ENCODE measurements at regions not wholly inside any gene's neighbourhood (a gene's known extent, or its start where the extent isn't known, plus 50 kb on each side); places are given as distances from the start of the nearest gene placed in this dataset.

- peak in 1 of 2 experiments; percentile 44 for DNase-seq (ENCODE audit: low read depth in 1 of 2, low spot score in 2 of 2)
- Histone ChIP-seq H3K27me3 (replicated peaks) (no peaks in the 10 kb centered on the region), H3K4me3 (no peak overlapping the region), H3K4me1 (replicated peaks) (peaks cover 27% of the 10 kb centered on the region), H3K36me3 (no peaks in the 10 kb centered on the region), H3K9me3 (replicated peaks) (0 out of 2 replicates have a peak, but pooled peaks cover 3% of the 10 kb centered on the region), H3K27ac (peak overlapping the region; percentile 80)
Observed at GRCh38 chr2:216298719-216299495, 73.4 kb downstream of the MARCHF4 start.

- H3K4me3 ChIP-seq = no peak overlapping the region
- DNase-seq (ENCODE audit: low read depth in 1 of 2, low spot score in 2 of 2) = no peak
- H3K4me1 ChIP-seq (replicated peaks) = peaks cover 17% of the 10 kb centered on the region
Observed at GRCh38 chr2:216296856-216297255, 75.4 kb downstream of the MARCHF4 start.

DNA sequence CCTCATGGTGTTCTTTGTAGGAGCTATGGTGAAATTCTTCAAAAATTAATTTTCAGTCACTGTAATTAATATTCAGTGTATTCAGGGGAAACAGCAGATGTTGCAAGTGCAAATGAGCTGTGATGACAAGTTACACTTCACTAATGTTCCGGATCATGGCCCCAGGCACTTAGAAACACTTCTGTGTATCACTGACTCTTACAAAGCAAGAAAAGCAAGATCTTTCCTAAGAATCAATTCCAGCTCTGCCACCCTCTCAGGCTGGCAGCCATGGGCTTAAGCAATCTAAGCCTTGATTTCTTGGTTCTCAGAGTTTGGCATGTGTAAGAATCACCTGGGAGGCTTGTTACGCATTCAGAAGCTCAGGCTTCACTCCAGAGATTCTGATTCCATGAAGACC, 78.0 kb downstream of the MARCHF4 start:
- H3K36me3 ChIP-seq = no peaks in the 10 kb centered on the region

More at GRCh38 chr2:216296856-216297255, 75.4 kb downstream of the MARCHF4 start:
- 0 out of 2 replicates have a peak, but pooled peaks cover 3% of the 10 kb centered on the region for H3K9me3 ChIP-seq (replicated peaks)
- no peaks in the 10 kb centered on the region for H3K27me3 ChIP-seq (replicated peaks)
- no peak overlapping the region for H3K27ac ChIP-seq
- no peaks in the 10 kb centered on the region for H3K36me3 ChIP-seq

DNA sequence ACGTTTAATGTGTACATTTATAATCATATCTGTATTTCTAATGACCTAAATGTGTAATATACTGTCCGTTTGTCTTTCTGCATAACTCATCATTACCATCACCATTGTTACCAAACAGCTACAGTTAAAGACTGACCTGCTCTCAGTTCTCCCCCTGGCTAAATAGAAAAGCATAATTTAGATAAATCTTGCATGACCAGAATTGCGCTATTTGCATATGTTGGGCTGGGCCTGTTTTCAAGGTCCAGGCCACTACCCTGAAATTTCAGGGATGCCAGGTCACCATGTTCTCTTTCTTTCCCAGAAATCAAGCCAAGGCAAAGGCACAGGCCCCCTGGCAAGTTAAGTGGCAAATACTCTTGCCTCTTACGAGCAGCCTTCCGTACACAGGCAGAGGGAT, 78.4 kb downstream of the MARCHF4 start:
- no peak for DNase-seq (ENCODE audit: low read depth in 1 of 2, low spot score in 2 of 2)
- Histone ChIP-seq H3K27me3 (replicated peaks) (no peaks in the 10 kb centered on the region), H3K9me3 (replicated peaks) (0 out of 2 replicates have a peak, but pooled peaks cover 3% of the 10 kb centered on the region), H3K4me3 (no peak overlapping the region), H3K27ac (no peak overlapping the region), H3K36me3 (no peaks in the 10 kb centered on the region), H3K4me1 (replicated peaks) (peaks cover 13% of the 10 kb centered on the region)

More for the DNA sequence above, 78.0 kb downstream of the MARCHF4 start:
- 0 out of 2 replicates have a peak, but pooled peaks cover 3% of the 10 kb centered on the region for H3K9me3 ChIP-seq (replicated peaks)
- DNase-seq (ENCODE audit: low read depth in 1 of 2, low spot score in 2 of 2) = no peak
- H3K4me1 ChIP-seq (replicated peaks) = peaks cover 16% of the 10 kb centered on the region
- H3K4me3 ChIP-seq = no peak overlapping the region
- no peaks in the 10 kb centered on the region for H3K27me3 ChIP-seq (replicated peaks)
- H3K27ac ChIP-seq = no peak overlapping the region

DNA sequence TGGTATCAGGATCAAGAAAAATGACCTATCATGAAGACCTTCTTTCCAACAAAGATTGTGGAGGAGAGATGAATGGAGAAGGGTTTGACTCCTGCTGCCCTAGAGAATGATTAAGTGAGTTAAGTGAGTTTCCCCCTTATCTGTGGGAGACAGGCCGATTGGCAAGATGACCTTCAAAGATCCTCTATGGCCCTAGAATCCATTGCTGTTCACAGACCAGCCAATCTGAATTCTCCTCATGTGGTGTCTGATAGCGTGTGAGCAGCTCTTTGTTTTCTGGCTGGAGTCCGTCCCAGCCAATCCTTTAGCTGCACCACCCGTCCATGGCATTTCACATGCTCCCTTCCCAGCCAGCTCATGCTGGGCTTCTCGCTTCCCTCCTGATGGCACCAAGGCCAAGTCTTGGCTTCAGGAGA, 79.4 kb downstream of the MARCHF4 start:
- Histone ChIP-seq H3K4me3 (no peak overlapping the region), H3K27ac (no peak overlapping the region), H3K9me3 (replicated peaks) (0 out of 2 replicates have a peak, but pooled peaks cover 3% of the 10 kb centered on the region), H3K36me3 (no peaks in the 10 kb centered on the region), H3K4me1 (replicated peaks) (peaks cover 13% of the 10 kb centered on the region), H3K27me3 (replicated peaks) (no peaks in the 10 kb centered on the region)
- DNase-seq (ENCODE audit: low read depth in 1 of 2, low spot score in 2 of 2) = no peak

GRCh38 chr2:216292475-216292874, 79.8 kb downstream of the MARCHF4 start:
- no peak overlapping the region for H3K27ac ChIP-seq
- H3K4me3 ChIP-seq = no peak overlapping the region
- H3K9me3 ChIP-seq (replicated peaks) = no peaks in the 10 kb centered on the region
- H3K36me3 ChIP-seq = no peaks in the 10 kb centered on the region
- DNase-seq (ENCODE audit: low read depth in 1 of 2, low spot score in 2 of 2) = no peak
- no peaks in the 10 kb centered on the region for H3K27me3 ChIP-seq (replicated peaks)
- peaks cover 13% of the 10 kb centered on the region for H3K4me1 ChIP-seq (replicated peaks)

DNA sequence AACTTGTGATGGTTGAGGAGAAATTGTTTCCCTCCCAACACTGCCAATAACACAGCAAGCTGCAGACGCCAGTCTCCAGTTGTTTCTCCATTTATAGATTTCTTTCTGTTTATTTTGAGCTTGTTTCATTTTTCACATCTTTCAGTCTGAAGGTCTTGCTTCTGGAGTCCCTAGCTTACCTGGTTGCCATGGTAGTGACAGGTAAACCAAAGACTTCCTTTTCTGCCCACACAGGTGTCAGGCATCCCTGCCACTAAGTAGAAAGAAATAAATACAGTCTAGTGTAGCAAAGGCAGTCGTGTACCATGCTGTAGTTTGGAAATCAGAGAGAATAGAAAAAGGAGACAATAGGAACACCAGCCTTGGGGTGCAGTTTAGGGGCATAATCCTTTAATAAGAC, 82.8 kb downstream of the MARCHF4 start:
- H3K27me3 ChIP-seq (replicated peaks) = no peaks in the 10 kb centered on the region
- H3K36me3 ChIP-seq = no peaks in the 10 kb centered on the region
- H3K27ac ChIP-seq = no peak overlapping the region; the same call in 1 of the 2 replicates
- H3K4me3 ChIP-seq = no peak overlapping the region
- DNase-seq (ENCODE audit: low read depth in 1 of 2, low spot score in 2 of 2) = no peak
- no peaks in the 10 kb centered on the region for H3K9me3 ChIP-seq (replicated peaks)
- H3K4me1 ChIP-seq (replicated peaks) = peaks cover 20% of the 10 kb centered on the region

DNA sequence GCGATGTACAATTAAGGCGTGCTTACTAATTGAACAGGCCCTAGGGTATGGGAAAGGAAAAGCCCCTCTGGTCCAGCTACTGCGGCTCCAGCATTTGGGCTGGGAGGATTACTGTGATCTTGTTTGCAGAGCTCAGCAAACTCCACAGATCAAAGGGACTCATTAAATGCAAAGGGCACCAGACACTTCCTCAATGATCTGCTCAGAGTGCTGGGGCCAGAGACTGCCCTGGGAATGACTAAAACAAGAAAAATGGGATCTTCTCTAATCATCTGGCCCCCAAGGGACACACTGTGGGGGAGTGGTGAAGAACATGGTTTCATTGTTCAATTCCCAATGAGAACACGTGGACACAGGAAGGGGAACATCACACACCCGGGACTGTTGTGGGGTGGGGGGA, 85.0 kb downstream of the MARCHF4 start:
- Histone ChIP-seq H3K9me3 (replicated peaks) (no peaks in the 10 kb centered on the region), H3K4me1 (replicated peaks) (peaks cover 20% of the 10 kb centered on the region), H3K36me3 (no peaks in the 10 kb centered on the region), H3K27me3 (replicated peaks) (no peaks in the 10 kb centered on the region), H3K27ac (no peak overlapping the region), H3K4me3 (no peak overlapping the region)
- DNase-seq (ENCODE audit: low read depth in 1 of 2, low spot score in 2 of 2) = no peak

- no peak overlapping the region for H3K27ac ChIP-seq
- no peak for DNase-seq (ENCODE audit: low read depth in 1 of 2, low spot score in 2 of 2)
Observed at GRCh38 chr2:216286616-216287231, 85.6 kb downstream of the MARCHF4 start.

DNA sequence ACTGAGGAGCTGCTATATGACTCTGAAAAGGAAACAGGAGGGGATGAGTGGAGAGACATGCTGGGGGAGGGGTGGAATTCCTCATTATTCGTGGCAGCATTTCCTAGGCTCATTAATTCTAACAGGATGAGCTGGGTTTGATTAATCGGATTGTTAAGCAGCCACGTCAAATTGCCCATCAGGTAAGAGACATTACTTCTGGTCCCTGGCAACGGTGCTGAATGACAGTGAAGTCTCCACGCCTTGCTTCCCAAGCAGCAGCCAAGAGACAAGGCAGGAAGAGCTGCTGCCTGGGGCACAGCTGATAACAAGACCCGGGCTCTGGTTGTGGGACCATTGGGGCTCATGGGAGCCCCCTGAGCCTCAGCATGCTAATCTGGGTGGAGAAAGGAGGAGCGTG, 86.6 kb downstream of the MARCHF4 start:
- Histone ChIP-seq H3K27me3 (replicated peaks) (no peaks in the 10 kb centered on the region), H3K4me1 (replicated peaks) (peaks cover 20% of the 10 kb centered on the region), H3K27ac (no peak overlapping the region), H3K4me3 (no peak overlapping the region), H3K9me3 (replicated peaks) (no peaks in the 10 kb centered on the region), H3K36me3 (no peaks in the 10 kb centered on the region)
- DNase-seq (ENCODE audit: low read depth in 1 of 2, low spot score in 2 of 2) = no peak

More at GRCh38 chr2:216286616-216287231, 85.6 kb downstream of the MARCHF4 start:
- Histone ChIP-seq H3K4me1 (replicated peaks) (peaks cover 20% of the 10 kb centered on the region), H3K36me3 (no peaks in the 10 kb centered on the region), H3K4me3 (no peak overlapping the region), H3K27me3 (replicated peaks) (no peaks in the 10 kb centered on the region), H3K9me3 (replicated peaks) (no peaks in the 10 kb centered on the region)

DNA sequence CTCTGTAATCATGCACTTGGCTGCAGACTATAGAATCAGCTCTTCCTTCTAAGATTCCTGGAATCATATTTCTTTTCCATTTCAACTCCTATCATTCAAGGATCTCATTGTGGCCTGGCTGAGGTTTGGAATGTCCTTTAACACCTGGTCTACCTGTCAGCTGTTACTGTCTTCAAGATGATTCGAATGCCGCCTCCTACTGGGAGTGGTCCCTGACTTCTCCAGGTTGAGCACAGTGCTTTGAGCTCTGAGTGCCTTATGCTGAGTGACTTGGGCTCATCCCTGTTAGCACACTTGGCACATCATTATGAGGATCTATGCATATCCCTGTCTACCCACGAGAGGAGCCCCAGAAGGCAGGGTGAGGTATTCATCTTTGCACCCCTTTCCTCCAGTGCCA, 87.6 kb downstream of the MARCHF4 start:
- Histone ChIP-seq H3K27ac (no peak overlapping the region), H3K36me3 (no peaks in the 10 kb centered on the region), H3K4me1 (replicated peaks) (peaks cover 20% of the 10 kb centered on the region), H3K27me3 (replicated peaks) (no peaks in the 10 kb centered on the region), H3K4me3 (no peak overlapping the region), H3K9me3 (replicated peaks) (no peaks in the 10 kb centered on the region)
- no peak for DNase-seq (ENCODE audit: low read depth in 1 of 2, low spot score in 2 of 2)

GRCh38 chr2:216283038-216283900, 89.0 kb downstream of the MARCHF4 start:
- peak in 1 of 2 experiments; percentile 53 for DNase-seq (ENCODE audit: low read depth in 1 of 2, low spot score in 2 of 2)
- Histone ChIP-seq H3K4me3 (no peak overlapping the region), H3K36me3 (no peaks in the 10 kb centered on the region), H3K27me3 (replicated peaks) (no peaks in the 10 kb centered on the region), H3K4me1 (replicated peaks) (peaks cover 10% of the 10 kb centered on the region), H3K9me3 (replicated peaks) (no peaks in the 10 kb centered on the region), H3K27ac (no peak overlapping the region)

DNA sequence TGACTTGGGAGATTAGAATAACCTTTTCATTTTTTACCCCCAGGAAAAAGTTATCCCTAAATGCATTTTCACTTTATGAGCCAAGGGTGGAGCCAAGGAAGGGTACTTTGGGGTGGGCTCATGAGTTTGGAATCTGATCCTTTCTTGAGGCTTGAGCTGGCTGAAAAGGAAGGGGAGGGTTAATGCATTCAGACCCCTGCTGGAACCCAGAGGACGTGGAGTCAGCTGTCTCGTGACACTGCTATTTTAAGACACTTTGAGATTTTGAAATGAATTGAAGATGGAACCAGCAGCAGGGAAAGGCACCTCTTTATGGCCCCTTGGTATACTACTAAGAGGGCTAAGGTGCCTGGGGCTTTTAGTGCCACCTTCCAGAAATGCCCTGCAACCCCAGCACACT, 90.4 kb downstream of the MARCHF4 start:
- no peak for DNase-seq (ENCODE audit: low read depth in 1 of 2, low spot score in 2 of 2)
- H3K27me3 ChIP-seq (replicated peaks) = no peaks in the 10 kb centered on the region
- H3K4me3 ChIP-seq = no peak overlapping the region
- no peaks in the 10 kb centered on the region for H3K9me3 ChIP-seq (replicated peaks)
- H3K27ac ChIP-seq = no peak overlapping the region
- H3K36me3 ChIP-seq = no peaks in the 10 kb centered on the region
- peaks cover 3% of the 10 kb centered on the region; the same call in 1 of the 2 replicates for H3K4me1 ChIP-seq (replicated peaks)

All from SJSA1 (cell line).